Brain microvascular endothelial cell (primary cell): ENCODE measurements at regions not wholly inside any gene's neighbourhood (a gene's known extent, or its start where the extent isn't known, plus 50 kb on each side); places are given as distances from the start of the nearest gene placed in this dataset.

Source experiments
- DNase-seq: peaks from one replicate; pipeline ENCODE4 v3.0.0-alpha.2; 2020
- H3K27ac ChIP-seq: fragments of 250-450 bp; sonication (Bioruptor Pico); 2 replicates; pipeline ENCODE4 v1.5.1; 2020; ENCODE audit warnings: mild to moderate bottlenecking, moderate library complexity
- H3K27me3 ChIP-seq: fragments of 250-450 bp; sonication (Bioruptor Pico); replicated peaks from 2 replicates; pipeline ENCODE4 v1.5.1; 2020; ENCODE audit warnings: mild to moderate bottlenecking
- H3K36me3 ChIP-seq: fragments of 250-450 bp; sonication (Bioruptor Pico); replicated peaks from 2 replicates; pipeline ENCODE4 v1.5.1; 2020; ENCODE audit warnings: mild to moderate bottlenecking
- H3K4me3 ChIP-seq: 2 replicates; pipeline ENCODE4 v1.5.1; 2011; ENCODE audit warnings: low read depth, mild to moderate bottlenecking, control low read depth, low read length, moderate library complexity
- CTCF ChIP-seq: IDR thresholded peaks from 2 replicates; pipeline ENCODE4 v1.5.1; 2011; ENCODE audit warnings: low read depth, mild to moderate bottlenecking, moderate library complexity, low read length, control low read depth, inconsistent platforms; ENCODE audit errors: missing control alignments
- in situ Hi-C: cut with HindIII; loops from 2 replicates; pipeline ENCODE4 v1.10.0; 2017; ENCODE audit warnings: low sequenced_read_pairs, low pct_ligation_motif_present

GRCh38 chr18:39480494-39481195, 1915.0 kb upstream of the CELF4 start:
- TF ChIP-seq CTCF = no peak

GRCh38 chr18:39464006-39464405, 1898.4 kb upstream of the CELF4 start:
- no peak for DNase-seq
- Histone ChIP-seq H3K27ac (no peak overlapping the region), H3K4me3 (no peak overlapping the region), H3K27me3 (no peaks in the 10 kb centered on the region), H3K36me3 (no peaks in the 10 kb centered on the region)
- TF ChIP-seq CTCF = no peak
- in situ Hi-C loops = no loop called here

More at GRCh38 chr18:39480494-39481195, 1915.0 kb upstream of the CELF4 start:
- Histone ChIP-seq H3K36me3 (no peaks in the 10 kb centered on the region), H3K27me3 (no peaks in the 10 kb centered on the region), H3K4me3 (no peak overlapping the region), H3K27ac (no peak overlapping the region)
- DNase-seq = no peak
- in situ Hi-C loops = no loop called here

- peak; percentile 86 for DNase-seq
- TF ChIP-seq CTCF = no peak
- no peaks in the 10 kb centered on the region for H3K27me3 ChIP-seq
- peak overlapping the region; percentile 45 for H3K27ac ChIP-seq
- no peaks in the 10 kb centered on the region for H3K36me3 ChIP-seq
- no peak overlapping the region for H3K4me3 ChIP-seq
- in situ Hi-C loops = no loop called here
These were observed 1896.8 kb upstream of the CELF4 start for GRCh38 chr18:39462436-39462835.

- in situ Hi-C loops = no loop called here
- H3K27me3 ChIP-seq = no peaks in the 10 kb centered on the region
- H3K36me3 ChIP-seq = no peaks in the 10 kb centered on the region
- TF ChIP-seq CTCF = no peak
- no peak overlapping the region for H3K27ac ChIP-seq
- no peak for DNase-seq
- H3K4me3 ChIP-seq = no peak overlapping the region
These were observed 1894.5 kb upstream of the CELF4 start for GRCh38 chr18:39460136-39460535.

GRCh38 chr18:39455285-39455684, 1889.7 kb upstream of the CELF4 start:
- Histone ChIP-seq H3K27ac (peak overlapping the region; percentile 14), H3K27me3 (no peaks in the 10 kb centered on the region), H3K4me3 (no peak overlapping the region), H3K36me3 (no peaks in the 10 kb centered on the region)
- no peak for TF ChIP-seq CTCF
- DNase-seq = peak; percentile 52
- in situ Hi-C loops = no loop called here

GRCh38 chr18:39454866-39455265, 1889.3 kb upstream of the CELF4 start:
- Histone ChIP-seq H3K36me3 (no peaks in the 10 kb centered on the region), H3K4me3 (no peak overlapping the region), H3K27me3 (no peaks in the 10 kb centered on the region), H3K27ac (peak overlapping the region; percentile 14)
- no peak for DNase-seq
- in situ Hi-C loops = no loop called here
- TF ChIP-seq CTCF = no peak
